Calu3 (cell line): ENCODE measurements at regions not wholly inside any gene's neighbourhood (a gene's known extent, or its start where the extent isn't known, plus 50 kb on each side); places are given as distances from the start of the nearest gene placed in this dataset.

Source experiments
- BruUV-seq: library from RNA; stranded (reverse); fragments of 400-500 nt; replicated peaks from 2 replicates; lab custom pipeline; 2021; lab: Mats Ljungman, UMichigan
- CTCF ChIA-PET: fragments of 300-600 bp; sonication (Branson Sonifier 250); formaldehyde crosslinking; loops from one replicate; lab custom pipeline; 2022; ENCODE audit warnings: antibody characterized with exemption; lab: Charles Lee
- DNase-seq: peaks from one replicate; pipeline ENCODE4 v3.0.0; 2022
- H3K27ac Mint-ChIP-seq: one replicate; pipeline ENCODE4 v1.8.0; 2022; ENCODE audit warnings: mixed read lengths; ENCODE audit not compliant: unreplicated experiment
- H3K27me3 Mint-ChIP-seq: one replicate; pipeline ENCODE4 v1.8.0; 2022; ENCODE audit warnings: mixed read lengths; ENCODE audit not compliant: unreplicated experiment
- H3K36me3 Mint-ChIP-seq: one replicate; pipeline ENCODE4 v1.8.0; 2022; ENCODE audit warnings: mild to moderate bottlenecking, moderate library complexity, mixed read lengths; ENCODE audit not compliant: insufficient read depth, unreplicated experiment
- H3K4me1 Mint-ChIP-seq: one replicate; pipeline ENCODE4 v1.8.0; 2022; ENCODE audit warnings: mild to moderate bottlenecking, low read depth, mixed read lengths; ENCODE audit not compliant: unreplicated experiment
- H3K4me3 Mint-ChIP-seq: one replicate; pipeline ENCODE4 v1.8.0; 2022; ENCODE audit warnings: mild to moderate bottlenecking, low read depth, moderate library complexity, mixed read lengths; ENCODE audit not compliant: unreplicated experiment
- H3K9me3 Mint-ChIP-seq: one replicate; pipeline ENCODE4 v1.8.0; 2022; ENCODE audit warnings: low read depth, mixed read lengths; ENCODE audit not compliant: unreplicated experiment
- intact Hi-C: fragments of 100-400 bp; cut with micrococcal nuclease; formaldehyde crosslinking; loops from one replicate; pipeline ENCODE4 v1.10.0; 2022; ENCODE audit not compliant: unreplicated experiment
- TF ChIP-seq, protein P1 (sequence below): fragments of 200-600 bp; IDR thresholded peaks from one replicate; pipeline ENCODE4 v1.8.0; 2022; ENCODE audit warnings: antibody characterized with exemption; ENCODE audit not compliant: unreplicated experiment

DNA sequence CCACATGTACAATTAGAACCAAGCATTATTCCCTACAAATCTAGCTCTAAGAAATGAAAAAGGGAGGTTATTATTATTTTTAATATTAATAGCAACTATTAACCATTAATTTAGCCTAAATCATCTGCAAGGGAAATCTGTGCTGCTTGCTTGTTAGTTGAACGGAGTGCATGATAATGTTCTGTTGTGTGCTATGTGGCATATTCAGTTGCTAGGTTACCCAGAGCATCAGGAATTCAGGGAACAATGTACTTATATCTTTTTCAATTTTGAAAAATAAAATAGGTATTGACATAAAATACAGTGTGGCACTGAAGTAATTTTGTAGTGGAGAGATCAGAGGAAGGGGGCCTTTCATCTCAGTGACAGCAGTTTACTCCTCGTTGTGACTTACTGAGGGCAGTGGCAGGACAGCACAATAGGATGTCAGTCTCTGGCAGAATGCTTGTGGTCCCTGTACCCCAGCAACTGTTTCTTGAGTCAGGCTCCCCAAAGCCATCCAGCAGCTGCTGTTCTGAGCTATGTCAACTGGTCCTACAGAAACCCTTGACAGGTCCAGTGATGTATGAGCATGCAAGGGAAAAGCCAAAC, 173.6 kb downstream of the TMEM161B start:
- intact Hi-C loops: no loop called here
- TF ChIP-seq, protein P1, sequence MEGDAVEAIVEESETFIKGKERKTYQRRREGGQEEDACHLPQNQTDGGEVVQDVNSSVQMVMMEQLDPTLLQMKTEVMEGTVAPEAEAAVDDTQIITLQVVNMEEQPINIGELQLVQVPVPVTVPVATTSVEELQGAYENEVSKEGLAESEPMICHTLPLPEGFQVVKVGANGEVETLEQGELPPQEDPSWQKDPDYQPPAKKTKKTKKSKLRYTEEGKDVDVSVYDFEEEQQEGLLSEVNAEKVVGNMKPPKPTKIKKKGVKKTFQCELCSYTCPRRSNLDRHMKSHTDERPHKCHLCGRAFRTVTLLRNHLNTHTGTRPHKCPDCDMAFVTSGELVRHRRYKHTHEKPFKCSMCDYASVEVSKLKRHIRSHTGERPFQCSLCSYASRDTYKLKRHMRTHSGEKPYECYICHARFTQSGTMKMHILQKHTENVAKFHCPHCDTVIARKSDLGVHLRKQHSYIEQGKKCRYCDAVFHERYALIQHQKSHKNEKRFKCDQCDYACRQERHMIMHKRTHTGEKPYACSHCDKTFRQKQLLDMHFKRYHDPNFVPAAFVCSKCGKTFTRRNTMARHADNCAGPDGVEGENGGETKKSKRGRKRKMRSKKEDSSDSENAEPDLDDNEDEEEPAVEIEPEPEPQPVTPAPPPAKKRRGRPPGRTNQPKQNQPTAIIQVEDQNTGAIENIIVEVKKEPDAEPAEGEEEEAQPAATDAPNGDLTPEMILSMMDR: no peak
- no peak overlapping the region for H3K4me3 Mint-ChIP-seq
- no peaks in the 10 kb centered on the region for H3K4me1 Mint-ChIP-seq
- H3K9me3 Mint-ChIP-seq: no peaks in the 10 kb centered on the region
- CTCF ChIA-PET: no interaction called here
- no peak for DNase-seq
- H3K36me3 Mint-ChIP-seq: no peaks in the 10 kb centered on the region
- no TSS peak for BruUV-seq
- no peaks in the 10 kb centered on the region for H3K27me3 Mint-ChIP-seq
- no peak overlapping the region for H3K27ac Mint-ChIP-seq

DNA sequence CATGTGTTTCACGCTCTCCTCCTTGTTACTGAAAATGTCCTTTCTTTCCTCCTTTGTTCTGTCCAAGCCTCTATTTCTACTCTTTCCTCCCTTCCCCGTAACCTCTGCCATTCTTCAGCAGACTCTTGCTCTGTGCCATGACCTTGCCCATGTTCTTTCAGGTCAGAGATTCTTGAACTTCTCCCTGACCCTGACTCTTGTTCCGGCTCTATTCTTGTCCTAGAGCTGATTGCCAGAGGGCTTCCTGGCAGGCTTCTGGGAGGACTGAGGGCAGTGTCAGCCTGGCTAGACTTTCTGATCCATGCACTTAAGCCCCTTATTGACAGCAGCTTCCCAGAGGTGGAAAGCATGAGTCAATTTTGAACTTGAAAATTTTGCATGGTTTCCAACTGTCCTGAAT, 174.2 kb downstream of the TMEM161B start:
- BruUV-seq: no TSS peak
- H3K27ac Mint-ChIP-seq: no peak overlapping the region
- CTCF ChIA-PET: no interaction called here
- no peaks in the 10 kb centered on the region for H3K36me3 Mint-ChIP-seq
- no peaks in the 10 kb centered on the region for H3K9me3 Mint-ChIP-seq
- TF ChIP-seq, protein P1: no peak
- intact Hi-C loops: no loop called here
- no peaks in the 10 kb centered on the region for H3K4me1 Mint-ChIP-seq
- no peak for DNase-seq
- H3K27me3 Mint-ChIP-seq: no peaks in the 10 kb centered on the region
- no peak overlapping the region for H3K4me3 Mint-ChIP-seq

DNA sequence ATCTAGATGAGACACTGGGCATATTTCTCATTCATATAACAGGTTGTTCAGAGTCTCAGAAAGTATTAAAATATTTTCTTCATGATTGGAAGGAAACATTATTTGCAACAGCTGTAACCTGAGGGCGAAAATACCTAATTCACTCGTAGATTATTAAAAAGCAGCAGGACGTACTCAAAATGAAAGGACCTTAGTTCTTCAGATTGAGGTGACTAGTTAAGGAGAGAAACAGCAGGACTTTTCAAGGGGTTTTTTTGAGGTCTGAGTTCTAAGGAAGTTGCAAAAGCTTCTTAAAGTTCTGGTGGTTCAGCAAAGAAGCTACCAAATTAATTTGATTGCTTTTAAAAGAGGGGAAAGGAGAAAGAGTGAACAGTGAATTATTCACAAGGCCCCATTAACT, 174.9 kb downstream of the TMEM161B start:
- intact Hi-C loops: no loop called here
- BruUV-seq: no TSS peak
- H3K4me3 Mint-ChIP-seq: no peak overlapping the region
- no peaks in the 10 kb centered on the region for H3K27me3 Mint-ChIP-seq
- no peak overlapping the region for H3K27ac Mint-ChIP-seq
- H3K9me3 Mint-ChIP-seq: no peaks in the 10 kb centered on the region
- no peaks in the 10 kb centered on the region for H3K4me1 Mint-ChIP-seq
- TF ChIP-seq, protein P1: no peak
- DNase-seq: no peak
- CTCF ChIA-PET: no interaction called here
- H3K36me3 Mint-ChIP-seq: no peaks in the 10 kb centered on the region

DNA sequence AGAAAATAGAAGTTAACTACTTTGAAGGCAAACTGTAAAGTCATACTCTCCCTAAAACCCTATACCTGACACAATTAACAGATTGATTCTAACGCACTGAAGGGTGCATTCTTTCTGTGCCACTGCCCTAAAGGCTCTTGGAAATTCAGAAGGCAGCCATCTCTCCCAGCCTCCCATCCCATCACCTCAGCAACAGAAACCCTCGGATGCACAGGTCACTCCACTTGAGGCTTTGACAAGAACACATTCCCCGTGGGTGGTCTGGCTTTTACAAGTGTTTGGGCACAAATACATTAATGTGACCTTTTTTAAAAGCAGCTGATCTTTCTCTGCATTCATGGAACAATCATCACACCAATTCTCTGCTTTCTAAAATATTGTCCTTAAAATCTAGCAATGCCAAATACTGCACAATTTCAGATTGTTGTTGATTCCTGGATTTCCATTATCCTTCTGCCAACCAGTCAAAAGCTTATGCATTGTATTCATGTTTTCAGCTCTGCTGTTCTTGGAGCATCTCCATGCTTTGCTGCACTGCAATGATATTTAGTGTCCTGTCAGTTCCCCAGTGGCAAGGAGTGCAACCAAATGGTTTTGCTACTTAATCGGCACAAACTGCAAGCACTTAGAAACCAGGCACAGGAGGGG, 175.6 kb downstream of the TMEM161B start:
- BruUV-seq: no TSS peak
- H3K36me3 Mint-ChIP-seq: no peaks in the 10 kb centered on the region
- H3K9me3 Mint-ChIP-seq: no peaks in the 10 kb centered on the region
- no peak overlapping the region for H3K4me3 Mint-ChIP-seq
- DNase-seq: no peak
- intact Hi-C loops: no loop called here
- TF ChIP-seq, protein P1: no peak
- no peaks in the 10 kb centered on the region for H3K4me1 Mint-ChIP-seq
- no peak overlapping the region for H3K27ac Mint-ChIP-seq
- CTCF ChIA-PET: no interaction called here
- H3K27me3 Mint-ChIP-seq: no peaks in the 10 kb centered on the region
